Left renal pelvis (tissue), 4 donors: ENCODE measurements at regions not wholly inside any gene's neighbourhood (a gene's known extent, or its start where the extent isn't known, plus 50 kb on each side); places are given as distances from the start of the nearest gene placed in this dataset.
"Not testable (repeated sequence)": the region's sequence is repeated elsewhere in the genome, so short reads cannot be mapped to it uniquely, and the experiment has no call there.

Experiments
- DNase-seq, 4 donors: peaks; one replicate each; pipeline ENCODE4 v3.0.0-alpha.2; 2013; ENCODE audit warnings: low read depth in 4 of 4, low spot score in 3 of 4

- no peak for DNase-seq
Observed at GRCh38 chr21:18549214-18549905, 145.8 kb upstream of the TMPRSS15 start.

- no peak for DNase-seq
Observed at GRCh38 chr21:18550361-18550760, 146.8 kb upstream of the TMPRSS15 start.

GRCh38 chr21:18553786-18554185 lies 150.2 kb upstream of the TMPRSS15 start:
- DNase-seq, result no peak

- DNase-seq, result not testable (repeated sequence)
Observed at GRCh38 chr21:18567770-18568169, 164.2 kb upstream of the TMPRSS15 start.

GRCh38 chr21:18588001-18588662 lies 184.5 kb upstream of the TMPRSS15 start:
- DNase-seq, result no peak

GRCh38 chr21:18601146-18601545 lies 197.6 kb upstream of the TMPRSS15 start:
- DNase-seq, result no peak

- no peak for DNase-seq
Observed at GRCh38 chr21:18602711-18603110, 199.1 kb upstream of the TMPRSS15 start.

- no peak for DNase-seq
Observed at GRCh38 chr21:18603261-18603660, 199.7 kb upstream of the TMPRSS15 start.

GRCh38 chr21:18603980-18604379 lies 200.4 kb upstream of the TMPRSS15 start:
- no peak for DNase-seq

- DNase-seq, result no peak
Observed at GRCh38 chr21:18608226-18608625, 204.6 kb upstream of the TMPRSS15 start.

GRCh38 chr21:18614303-18614702 lies 210.7 kb upstream of the TMPRSS15 start:
- DNase-seq, result no peak

- DNase-seq, result no peak
Observed at GRCh38 chr21:18617291-18617690, 213.7 kb upstream of the TMPRSS15 start.

- DNase-seq, result no peak
Observed at GRCh38 chr21:18620436-18620835, 216.9 kb upstream of the TMPRSS15 start.

- DNase-seq, result no peak
Observed at GRCh38 chr21:18622383-18622782, 218.8 kb upstream of the TMPRSS15 start.

- no peak for DNase-seq
Observed at GRCh38 chr21:18630446-18630845, 226.9 kb upstream of the TMPRSS15 start.

GRCh38 chr21:18636897-18637296 lies 233.3 kb upstream of the TMPRSS15 start:
- no peak for DNase-seq

- DNase-seq, result no peak
Observed at GRCh38 chr21:18646116-18646515, 242.5 kb upstream of the TMPRSS15 start.

GRCh38 chr21:18655931-18656330 lies 252.3 kb upstream of the TMPRSS15 start:
- no peak for DNase-seq

- no peak for DNase-seq
Observed at GRCh38 chr21:18661842-18662241, 258.3 kb upstream of the TMPRSS15 start.

GRCh38 chr21:18663663-18664062 lies 260.1 kb upstream of the TMPRSS15 start:
- no peak for DNase-seq

GRCh38 chr21:18666725-18667124 lies 263.1 kb upstream of the TMPRSS15 start:
- no peak for DNase-seq

GRCh38 chr21:18673789-18674188 lies 270.2 kb upstream of the TMPRSS15 start:
- no peak for DNase-seq
